ENCODE measurements at regions not wholly inside any gene's neighbourhood (a gene's known extent, or its start where the extent isn't known, plus 50 kb on each side); places are given as distances from the start of the nearest gene placed in this dataset.

GRCh38 chr10:111275091-111275490 lies 198.3 kb downstream of the ADRA2A start:
- no peak for ATAC-seq (ENCODE audit: low read depth)
- TF ChIP-seq CTCF (IDR thresholded peaks at IDR 0.05; ENCODE audit: poor library complexity, severe bottlenecking), result no peak
- Histone ChIP-seq H3K27me3 (ENCODE audit: insufficient read depth, poor library complexity, severe bottlenecking) (no peaks in the 10 kb centered on the region), H3K4me3 (ENCODE audit: severe bottlenecking) (no peak overlapping the region), H3K9me3 (ENCODE audit: severe bottlenecking) (no peaks in the 10 kb centered on the region), H3K27ac (ENCODE audit: poor library complexity, severe bottlenecking) (no peak overlapping the region), H3K4me1 (ENCODE audit: insufficient read depth, poor library complexity, severe bottlenecking) (no peaks in the 10 kb centered on the region), H3K36me3 (ENCODE audit: low read depth) (no peaks in the 10 kb centered on the region)
- no peak for DNase-seq (ENCODE audit: low spot score)

GRCh38 chr10:111277661-111278060 lies 200.8 kb downstream of the ADRA2A start:
- H3K4me1 ChIP-seq (ENCODE audit: insufficient read depth, poor library complexity, severe bottlenecking), result no peaks in the 10 kb centered on the region
- H3K27ac ChIP-seq (ENCODE audit: poor library complexity, severe bottlenecking), result no peak overlapping the region
- no peaks in the 10 kb centered on the region for H3K36me3 ChIP-seq (ENCODE audit: low read depth)
- ATAC-seq (ENCODE audit: low read depth) (no peak), DNase-seq (ENCODE audit: low spot score) (no peak)
- no peak overlapping the region for H3K4me3 ChIP-seq (ENCODE audit: severe bottlenecking)
- H3K9me3 ChIP-seq (ENCODE audit: severe bottlenecking), result no peaks in the 10 kb centered on the region
- TF ChIP-seq CTCF (IDR thresholded peaks at IDR 0.05; ENCODE audit: poor library complexity, severe bottlenecking), result no peak
- no peaks in the 10 kb centered on the region for H3K27me3 ChIP-seq (ENCODE audit: insufficient read depth, poor library complexity, severe bottlenecking)

GRCh38 chr10:111278266-111278665 lies 201.4 kb downstream of the ADRA2A start:
- H3K4me3 ChIP-seq (ENCODE audit: severe bottlenecking), result no peak overlapping the region
- H3K4me1 ChIP-seq (ENCODE audit: insufficient read depth, poor library complexity, severe bottlenecking), result no peaks in the 10 kb centered on the region
- ATAC-seq (ENCODE audit: low read depth) (no peak), DNase-seq (ENCODE audit: low spot score) (no peak)
- H3K36me3 ChIP-seq (ENCODE audit: low read depth), result no peaks in the 10 kb centered on the region
- H3K9me3 ChIP-seq (ENCODE audit: severe bottlenecking), result no peaks in the 10 kb centered on the region
- TF ChIP-seq CTCF (IDR thresholded peaks at IDR 0.05; ENCODE audit: poor library complexity, severe bottlenecking), result no peak
- H3K27ac ChIP-seq (ENCODE audit: poor library complexity, severe bottlenecking), result no peak overlapping the region
- H3K27me3 ChIP-seq (ENCODE audit: insufficient read depth, poor library complexity, severe bottlenecking), result no peaks in the 10 kb centered on the region

- no peaks in the 10 kb centered on the region for H3K9me3 ChIP-seq (ENCODE audit: severe bottlenecking)
- DNase-seq (ENCODE audit: low spot score) (no peak), ATAC-seq (ENCODE audit: low read depth) (no peak)
- TF ChIP-seq CTCF (IDR thresholded peaks at IDR 0.05; ENCODE audit: poor library complexity, severe bottlenecking), result peak; percentile 36
- no peaks in the 10 kb centered on the region for H3K4me1 ChIP-seq (ENCODE audit: insufficient read depth, poor library complexity, severe bottlenecking)
- no peaks in the 10 kb centered on the region for H3K27me3 ChIP-seq (ENCODE audit: insufficient read depth, poor library complexity, severe bottlenecking)
- no peak overlapping the region for H3K4me3 ChIP-seq (ENCODE audit: severe bottlenecking)
- no peak overlapping the region for H3K27ac ChIP-seq (ENCODE audit: poor library complexity, severe bottlenecking)
- no peaks in the 10 kb centered on the region for H3K36me3 ChIP-seq (ENCODE audit: low read depth)
These were observed 204.7 kb downstream of the ADRA2A start for GRCh38 chr10:111281516-111281915.

- H3K27ac ChIP-seq (ENCODE audit: poor library complexity, severe bottlenecking), result no peak overlapping the region
- no peak for DNase-seq (ENCODE audit: low spot score)
These were observed 212.6 kb downstream of the ADRA2A start for GRCh38 chr10:111289461-111289860.

More at GRCh38 chr10:111289461-111289860, 212.6 kb downstream of the ADRA2A start:
- H3K9me3 ChIP-seq (ENCODE audit: severe bottlenecking), result no peaks in the 10 kb centered on the region
- H3K36me3 ChIP-seq (ENCODE audit: low read depth), result no peaks in the 10 kb centered on the region
- ATAC-seq (ENCODE audit: low read depth), result no peak
- TF ChIP-seq CTCF (IDR thresholded peaks at IDR 0.05; ENCODE audit: poor library complexity, severe bottlenecking), result no peak
- no peak overlapping the region for H3K4me3 ChIP-seq (ENCODE audit: severe bottlenecking)
- H3K4me1 ChIP-seq (ENCODE audit: insufficient read depth, poor library complexity, severe bottlenecking), result no peaks in the 10 kb centered on the region
- no peaks in the 10 kb centered on the region for H3K27me3 ChIP-seq (ENCODE audit: insufficient read depth, poor library complexity, severe bottlenecking)

Data from RWPE2 (cell line).